ENCODE measurements at regions not wholly inside any gene's neighbourhood (a gene's known extent, or its start where the extent isn't known, plus 50 kb on each side); places are given as distances from the start of the nearest gene placed in this dataset.

GRCh38 chr18:54004828-54005227 is 219.6 kb downstream of the MBD2 start:
- no peak for TF ChIP-seq POLR2A (IDR thresholded peaks at IDR 0.05; ENCODE audit: low read length)
- no peak for TF ChIP-seq GATA1 (IDR thresholded peaks at IDR 0.05; ENCODE audit: low read depth, low read length)
